ENCODE measurements at regions not wholly inside any gene's neighbourhood (a gene's known extent, or its start where the extent isn't known, plus 50 kb on each side); places are given as distances from the start of the nearest gene placed in this dataset.

DNA sequence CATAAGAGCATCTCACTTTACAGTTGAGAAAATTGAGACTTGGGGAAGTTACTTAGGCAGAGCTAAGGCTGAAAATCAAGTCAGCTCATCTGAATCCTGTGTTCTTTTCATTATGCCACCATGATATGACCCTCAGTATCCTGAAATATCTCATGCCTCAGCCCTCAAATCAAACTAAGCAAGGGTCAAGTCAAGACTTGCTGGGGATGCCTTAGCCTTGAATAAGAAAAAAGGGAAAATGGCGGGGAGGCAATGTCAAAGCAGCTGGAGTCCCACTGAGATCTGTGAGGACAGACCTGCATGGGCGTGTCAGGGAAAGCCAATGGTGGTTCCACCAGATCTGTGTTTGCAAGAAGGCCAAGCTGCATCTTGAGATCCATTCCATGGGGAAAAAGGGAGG, 91.0 kb upstream of the CACUL1 start:
- H4K20me1 ChIP-seq (replicated peaks in 1 of 2; ENCODE audit: control insufficient read depth in 1 of 2, insufficient read depth in 2 of 2, low read length in 2 of 2), result no peaks in the 10 kb centered on the region
- FAIRE-seq (no peak), DNase-seq (ENCODE audit: low read depth in 1 of 2, low spot score in 2 of 2) (no peak)
- H3K14ac ChIP-seq (ENCODE audit: insufficient read length), result no peak overlapping the region
- no peak overlapping the region for H4K91ac ChIP-seq (replicated peaks; ENCODE audit: insufficient read length, low read length)
- H3K79me2 ChIP-seq (ENCODE audit: control insufficient read depth in 1 of 2, insufficient read depth in 2 of 2, low read length in 2 of 2), result no peaks in the 10 kb centered on the region
- no peak overlapping the region for H4K5ac ChIP-seq (ENCODE audit: insufficient read length, low read depth, low read length)
- 73% methylated on average over 2 of the region's 2 CpGs; no CpG with 5 or more reads in 1 of the 2 experiments for WGBS, 2 experiments (ENCODE audit: extremely low coverage in 1 of 2, insufficient coverage in 1 of 2, insufficient read length in 1 of 2, insufficient replicate concordance in 2 of 2, low coverage in 1 of 2, low lambda C conversion rate in 2 of 2, missing lambda C conversion rate in 1 of 2)
- no peak overlapping the region for H3K9ac ChIP-seq (replicated peaks in 1 of 4; ENCODE audit: extremely low read depth in 1 of 4, low read depth in 3 of 4, low read length in 3 of 4)
- H3K79me1 ChIP-seq (ENCODE audit: low read depth, low read length), result no peaks in the 10 kb centered on the region
- ChIA-PET POLR2A (ENCODE audit: partially characterized antibody) (no interaction called here), CTCF (ENCODE audit: partially characterized antibody) (interaction anchor here (0.8 to 1.6 kb wide), 5 partner anchors 14 to 251 kb away, joined by 3 to 5 read pairs (median 3); no protein-coding TSS in a partner anchor)
- no peak overlapping the region for H3K4me3 ChIP-seq (ENCODE audit: extremely low read depth in 1 of 4, insufficient read depth in 2 of 4, low read depth in 3 of 4, low read length in 4 of 4)
- no peaks in the 10 kb centered on the region for H3K9me3 ChIP-seq (ENCODE audit: insufficient read depth in 2 of 2, low read depth in 1 of 2, low read length in 1 of 2)
- no peak overlapping the region for H2BK120ac ChIP-seq (replicated peaks; ENCODE audit: low read depth, low read length)
- no peak overlapping the region for H3K18ac ChIP-seq (ENCODE audit: extremely low read depth, low read length)
- H3K23me2 ChIP-seq (ENCODE audit: low read depth, low read length), result no peaks in the 10 kb centered on the region
- H3K56ac ChIP-seq (replicated peaks; ENCODE audit: insufficient read length, low read depth, low read length), result no peak overlapping the region
- H2BK5ac ChIP-seq (ENCODE audit: low read depth, low read length), result no peak overlapping the region
- no peak overlapping the region for H2AK5ac ChIP-seq (ENCODE audit: low read depth, low read length)
- H3K27me3 ChIP-seq (replicated peaks in 1 of 4; ENCODE audit: control insufficient read depth in 3 of 4, extremely low read depth in 1 of 4, insufficient read depth in 3 of 4, low read length in 3 of 4), result no peaks in the 10 kb centered on the region
- H2AFZ ChIP-seq (ENCODE audit: low read length), result no peak overlapping the region
- H3K27ac ChIP-seq (ENCODE audit: low read depth, low read length), result no peak overlapping the region
- TF ChIP-seq FOSL1 (IDR thresholded peaks at IDR 0.05; ENCODE audit: insufficient read depth, low read depth, low read length) (no peak), SP4 (IDR thresholded peaks at IDR 0.05; ENCODE audit: low read length) (no peak), CHD1 (IDR thresholded peaks at IDR 0.05; ENCODE audit: low read depth, low read length) (no peak), JUN (IDR thresholded peaks at IDR 0.05; ENCODE audit: low read depth, low read length) (no peak), CEBPB (IDR thresholded peaks at IDR 0.05; ENCODE audit: low read depth, low read length) (no peak), SUZ12 (IDR thresholded peaks at IDR 0.05; ENCODE audit: low read length) (no peak), KDM4A (IDR thresholded peaks at IDR 0.05; ENCODE audit: low read depth, low read length, severe bottlenecking) (no peak), BACH1 (IDR thresholded peaks at IDR 0.05; ENCODE audit: low read length) (no peak)
- TF ChIP-seq, protein P1, sequence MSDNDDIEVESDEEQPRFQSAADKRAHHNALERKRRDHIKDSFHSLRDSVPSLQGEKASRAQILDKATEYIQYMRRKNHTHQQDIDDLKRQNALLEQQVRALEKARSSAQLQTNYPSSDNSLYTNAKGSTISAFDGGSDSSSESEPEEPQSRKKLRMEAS (IDR thresholded peaks at IDR 0.05), result no peak
- no peaks in the 10 kb centered on the region for H3K36me3 ChIP-seq (ENCODE audit: control insufficient read depth in 2 of 4, insufficient read depth in 4 of 4, low read length in 3 of 4)
- H3K4me2 ChIP-seq (ENCODE audit: insufficient read depth in 1 of 2, low read depth in 2 of 2, low read length in 2 of 2), result no peak overlapping the region
- no peak overlapping the region for H3K23ac ChIP-seq (ENCODE audit: insufficient read length)
- no peak overlapping the region for H4K8ac ChIP-seq (ENCODE audit: extremely low read depth, insufficient read depth, low read length)
- H2BK15ac ChIP-seq (ENCODE audit: low read length), result no peak overlapping the region
- H2BK20ac ChIP-seq (ENCODE audit: low read length), result no peak overlapping the region
- no peak overlapping the region for H2BK12ac ChIP-seq (ENCODE audit: low read depth, low read length)
- no peaks in the 10 kb centered on the region for H3K4me1 ChIP-seq (replicated peaks in 1 of 4; ENCODE audit: control insufficient read depth in 3 of 4, insufficient read depth in 4 of 4, low read length in 3 of 4)
- no peak overlapping the region for H3K4ac ChIP-seq (replicated peaks; ENCODE audit: insufficient read length, low read depth, low read length)

Data from H1 (cell line).